HG03520 (cell line): ENCODE measurements at regions not wholly inside any gene's neighbourhood (a gene's known extent, or its start where the extent isn't known, plus 50 kb on each side); places are given as distances from the start of the nearest gene placed in this dataset.
A peak's percentile ranks its signal among the peaks of the same experiment; 100 is the strongest.

ENCODE experiments used
- ATAC-seq: cut with Tn5 transposase; IDR thresholded peaks from one replicate; pipeline ENCODE4 v1.9.1; 2021; ENCODE audit warnings: mild to moderate bottlenecking, moderate library complexity; ENCODE audit not compliant: unreplicated experiment

DNA sequence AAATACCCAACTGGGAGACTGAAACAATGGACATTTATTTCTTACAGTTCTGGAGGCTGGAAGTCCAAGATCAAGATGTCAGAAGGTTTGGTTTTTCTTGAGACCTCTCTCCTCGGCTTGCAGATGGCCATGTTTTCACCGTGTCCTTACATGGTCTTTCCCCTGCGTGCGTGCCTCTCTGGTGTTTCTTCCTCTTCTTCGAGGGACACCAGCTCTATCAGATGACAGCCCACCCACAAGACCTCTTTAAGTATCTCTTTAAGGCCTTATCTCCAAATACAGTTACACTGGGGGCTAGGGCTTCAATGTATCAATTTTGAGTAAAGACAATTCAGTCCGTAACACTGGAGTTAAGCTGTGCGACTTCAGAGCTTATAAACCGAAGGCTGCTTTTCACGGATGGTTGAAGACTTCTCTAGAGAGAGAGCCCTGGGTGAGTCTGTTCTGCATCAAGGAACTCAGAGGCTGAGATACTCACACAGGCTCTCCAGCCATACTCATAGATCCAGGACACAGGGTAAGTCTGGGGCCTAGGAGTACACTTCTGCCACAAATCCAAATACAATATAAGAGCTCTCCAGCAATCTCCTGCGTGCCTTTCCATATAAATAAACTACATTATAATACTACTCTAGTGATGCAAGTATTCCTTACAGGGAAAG lies 339.9 kb upstream of the PKDCC start:
- ATAC-seq: no peak

DNA sequence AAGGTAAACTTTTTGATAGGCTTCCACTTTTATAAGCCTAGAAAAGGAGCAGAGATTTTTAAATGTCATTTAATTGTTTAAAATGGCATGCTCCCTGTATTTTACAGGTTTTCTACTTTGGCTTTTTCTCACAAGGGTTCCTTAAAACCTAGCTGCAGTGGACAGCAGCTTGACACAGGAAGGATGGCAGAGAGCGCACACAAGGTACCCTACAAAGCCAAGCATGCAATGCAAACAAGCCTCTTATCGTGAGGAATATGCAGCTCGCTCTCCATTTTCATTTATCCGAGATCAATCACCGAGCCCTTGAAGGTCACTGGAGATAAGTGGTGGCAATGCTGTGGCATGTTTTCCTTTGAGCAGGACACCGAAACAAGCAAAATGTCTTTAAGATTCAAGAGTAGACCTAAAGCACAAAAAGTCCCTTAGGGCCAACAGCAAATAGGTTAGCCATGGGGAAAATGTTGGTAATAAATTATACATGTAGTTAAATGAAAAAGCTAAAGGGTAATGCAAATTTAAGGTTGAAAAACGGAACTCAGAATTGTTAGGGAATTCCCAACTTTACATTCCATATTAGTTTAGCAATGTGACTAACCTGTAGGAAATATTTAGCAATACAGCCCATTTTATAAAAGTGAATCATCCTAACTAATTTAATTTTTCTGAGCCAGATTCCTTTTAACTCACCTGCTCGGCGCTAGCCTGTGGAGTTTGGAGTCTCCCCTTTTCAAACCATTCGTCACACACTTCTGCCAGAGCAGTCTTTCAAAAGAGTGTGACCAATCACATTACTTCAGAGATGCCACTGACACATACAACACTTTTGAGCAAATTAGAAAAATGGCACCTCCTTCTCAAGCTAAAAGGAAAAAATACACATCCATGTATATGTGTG lies 337.9 kb upstream of the PKDCC start:
- ATAC-seq: peak; percentile 34

DNA sequence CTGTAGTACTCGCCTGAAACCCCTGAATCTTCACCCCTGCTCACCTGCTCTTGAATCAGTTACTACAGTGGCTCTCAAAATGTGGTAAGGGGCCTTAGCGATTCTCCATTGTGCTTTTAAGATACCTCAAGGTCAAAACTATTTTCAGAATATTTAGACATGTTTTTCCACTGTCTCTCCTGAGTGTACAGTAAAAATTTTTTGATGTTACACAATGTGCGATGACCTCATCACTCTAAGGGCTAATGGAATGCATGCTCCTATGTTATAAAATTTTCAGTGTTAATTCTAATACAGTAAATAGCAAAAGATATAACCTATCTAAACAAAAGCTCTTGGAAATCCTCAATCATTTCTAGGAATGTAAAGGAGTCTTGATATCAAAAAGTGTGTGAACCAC lies 336.9 kb upstream of the PKDCC start:
- no peak for ATAC-seq

DNA sequence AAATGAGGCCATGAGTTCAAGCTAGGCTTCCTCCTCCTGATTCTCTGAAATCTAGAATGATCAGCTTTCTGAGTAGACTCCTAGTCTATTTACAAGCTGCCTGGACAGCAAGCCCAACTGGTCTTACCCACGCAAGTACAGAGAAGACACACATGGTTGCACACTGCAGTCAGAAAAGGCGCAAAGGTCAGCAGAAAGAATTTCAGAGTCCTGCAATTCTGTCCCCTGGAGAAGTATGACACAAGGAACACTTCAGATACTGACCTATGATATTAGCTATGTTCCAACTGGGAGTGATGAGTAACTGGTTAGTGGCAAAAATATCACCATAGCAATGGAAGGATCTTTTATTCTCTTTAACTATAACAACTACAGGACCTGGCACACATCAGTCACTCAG lies 336.1 kb upstream of the PKDCC start:
- no peak for ATAC-seq

- no peak for ATAC-seq
Observed at GRCh38 chr2:41716497-41716896, 331.3 kb upstream of the PKDCC start.

DNA sequence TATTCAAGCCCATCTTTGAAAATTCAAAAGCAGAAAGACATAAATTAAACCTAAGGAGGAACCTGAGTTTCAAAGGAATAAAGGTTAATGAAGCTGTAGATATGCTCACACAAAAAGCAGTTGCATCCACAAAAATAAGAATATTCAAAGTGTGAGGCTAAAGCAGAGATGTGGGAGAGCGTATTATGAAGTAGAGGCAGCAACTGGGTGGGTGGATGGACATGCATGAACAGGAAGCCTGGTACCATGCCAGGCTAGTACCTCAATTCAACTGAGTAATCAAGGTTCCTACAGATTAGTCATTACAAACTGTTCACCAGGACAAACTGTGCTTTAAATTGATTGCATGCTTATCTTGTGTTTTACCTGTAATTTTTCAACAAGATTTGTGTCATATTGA lies 330.0 kb upstream of the PKDCC start:
- ATAC-seq: no peak

DNA sequence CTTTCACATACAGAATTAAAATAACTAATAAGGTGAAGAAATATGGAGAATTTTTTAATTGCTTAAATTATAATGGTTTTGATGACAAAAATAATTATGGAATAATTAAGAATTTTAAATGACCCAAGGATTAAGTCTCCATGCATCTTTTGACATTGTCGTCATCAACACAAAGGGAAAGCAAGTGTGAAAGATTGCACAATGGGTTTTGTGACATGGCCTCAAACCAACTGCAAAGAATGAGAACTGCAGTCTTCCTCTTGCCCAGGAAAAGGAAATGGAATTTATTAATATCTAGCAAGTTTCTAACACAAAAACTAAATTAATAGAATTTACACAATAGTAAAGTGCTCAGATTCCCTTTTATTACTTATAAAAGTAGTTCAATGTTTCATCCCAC lies 329.1 kb upstream of the PKDCC start:
- no peak for ATAC-seq

- no peak for ATAC-seq
Observed at GRCh38 chr2:41719756-41720155, 328.1 kb upstream of the PKDCC start.

- ATAC-seq: peak; percentile 45
Observed at GRCh38 chr2:41720331-41721251, 327.2 kb upstream of the PKDCC start.

DNA sequence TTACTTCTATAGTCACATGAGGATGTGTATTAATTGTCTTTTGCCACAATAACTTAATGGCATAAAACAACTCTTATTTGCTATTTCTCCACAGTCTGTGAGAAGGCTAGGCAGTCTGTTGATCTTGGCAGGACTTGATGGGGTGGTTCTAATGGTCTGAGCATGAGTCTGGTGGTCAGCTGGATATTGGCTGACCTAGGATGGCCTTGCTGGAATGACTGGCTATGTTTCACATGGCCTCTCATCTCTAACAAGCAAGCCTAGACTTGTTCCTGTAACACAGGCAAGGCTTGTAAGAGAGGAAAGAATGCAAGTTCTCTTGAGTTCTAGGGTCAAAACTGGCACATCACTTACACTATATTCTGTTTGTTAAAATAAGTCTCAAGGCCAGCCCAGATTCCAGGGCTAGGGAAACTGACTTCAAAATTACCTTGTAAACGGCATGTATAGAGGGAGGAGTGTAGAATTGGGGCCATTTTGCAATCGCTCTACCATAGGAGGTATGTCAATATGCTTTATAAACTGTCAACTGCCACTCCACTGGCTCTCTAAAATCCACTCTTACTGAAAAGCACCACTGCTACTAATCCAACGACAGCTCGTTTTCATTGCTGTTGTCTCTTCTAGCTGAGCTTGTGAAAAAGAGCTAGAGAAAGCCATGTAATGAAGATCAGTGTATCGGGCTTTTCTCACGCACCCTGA lies 325.0 kb upstream of the PKDCC start:
- ATAC-seq: no peak

DNA sequence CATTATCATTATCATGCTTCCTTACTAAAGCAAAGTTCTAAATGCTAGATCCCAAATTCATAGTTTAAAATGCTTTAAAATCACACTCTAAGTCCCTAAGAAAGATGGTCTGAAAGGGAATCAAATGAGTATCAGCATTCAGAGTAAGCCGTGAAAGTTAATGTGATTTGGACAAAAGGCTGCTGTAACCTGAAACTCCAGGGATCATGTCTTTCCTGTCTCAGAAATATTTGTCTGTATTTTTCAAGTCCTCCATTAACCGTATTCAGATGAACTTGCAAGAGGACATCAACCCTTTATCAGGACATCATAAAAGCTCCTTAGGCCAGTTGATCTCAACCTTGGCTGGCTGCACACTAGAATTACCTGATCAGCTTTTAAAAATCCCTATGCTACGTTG lies 324.3 kb upstream of the PKDCC start:
- no peak for ATAC-seq

DNA sequence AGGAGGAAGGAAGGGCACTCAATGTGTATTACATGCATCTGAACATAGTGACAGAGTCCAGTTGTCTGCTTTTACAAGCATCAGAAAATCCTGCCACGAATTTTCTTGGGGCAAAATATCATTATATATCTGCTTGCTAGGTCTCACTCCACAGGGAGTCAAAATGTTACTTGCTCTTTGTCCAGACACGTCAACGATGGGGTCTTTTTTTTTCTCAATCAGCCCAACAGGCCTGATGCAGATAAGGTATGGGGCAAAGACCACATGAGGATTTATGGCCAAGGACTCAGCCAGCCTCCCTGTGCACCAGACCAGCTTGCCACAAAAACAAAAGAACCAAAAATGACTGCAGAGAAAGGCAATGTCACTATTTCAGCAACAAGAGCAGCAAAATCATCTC lies 323.4 kb upstream of the PKDCC start:
- no peak for ATAC-seq

DNA sequence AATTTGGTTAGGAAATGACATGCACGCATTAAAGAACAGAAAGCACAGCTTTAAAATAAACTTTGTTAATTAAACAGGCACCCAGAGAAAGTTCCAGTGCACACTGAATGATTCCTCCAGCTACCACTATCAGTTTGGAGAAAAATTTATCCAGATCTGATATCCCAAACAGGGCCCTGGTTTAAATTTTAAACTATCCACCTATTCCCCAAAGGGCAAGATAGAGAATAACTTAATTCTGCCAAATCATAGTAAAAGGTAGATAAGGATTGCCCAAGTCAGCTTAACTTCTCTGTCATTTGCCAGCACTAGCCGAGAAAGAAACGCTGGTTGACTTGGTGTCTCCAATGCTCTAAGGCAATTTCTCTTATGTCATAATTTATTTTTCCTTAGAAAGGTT lies 321.9 kb upstream of the PKDCC start:
- ATAC-seq: no peak

DNA sequence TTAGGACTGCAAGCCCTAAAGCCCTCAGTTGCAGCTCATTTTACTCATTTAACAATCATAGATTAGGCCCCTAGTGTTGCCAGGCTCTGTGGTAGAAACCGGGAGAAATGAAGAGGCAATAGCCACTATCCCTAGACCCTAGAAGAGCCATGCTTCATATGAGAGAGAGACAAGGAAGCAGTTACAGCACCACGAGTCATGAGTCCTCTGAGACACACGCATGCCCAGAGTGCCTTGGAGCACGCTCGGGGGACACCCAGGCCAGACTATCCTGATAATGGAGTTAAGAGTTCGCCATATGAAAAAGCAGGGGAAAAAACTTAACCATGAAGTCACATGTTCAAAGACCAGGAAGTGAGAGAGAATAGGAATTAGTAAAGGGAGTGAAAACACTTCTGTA lies 321.5 kb upstream of the PKDCC start:
- no peak for ATAC-seq

GRCh38 chr2:41727152-41727551 lies 320.7 kb upstream of the PKDCC start:
- ATAC-seq: no peak

GRCh38 chr2:41727711-41728110 lies 320.1 kb upstream of the PKDCC start:
- ATAC-seq: no peak

- ATAC-seq: no peak
Observed at GRCh38 chr2:41728788-41729338, 319.0 kb upstream of the PKDCC start.

DNA sequence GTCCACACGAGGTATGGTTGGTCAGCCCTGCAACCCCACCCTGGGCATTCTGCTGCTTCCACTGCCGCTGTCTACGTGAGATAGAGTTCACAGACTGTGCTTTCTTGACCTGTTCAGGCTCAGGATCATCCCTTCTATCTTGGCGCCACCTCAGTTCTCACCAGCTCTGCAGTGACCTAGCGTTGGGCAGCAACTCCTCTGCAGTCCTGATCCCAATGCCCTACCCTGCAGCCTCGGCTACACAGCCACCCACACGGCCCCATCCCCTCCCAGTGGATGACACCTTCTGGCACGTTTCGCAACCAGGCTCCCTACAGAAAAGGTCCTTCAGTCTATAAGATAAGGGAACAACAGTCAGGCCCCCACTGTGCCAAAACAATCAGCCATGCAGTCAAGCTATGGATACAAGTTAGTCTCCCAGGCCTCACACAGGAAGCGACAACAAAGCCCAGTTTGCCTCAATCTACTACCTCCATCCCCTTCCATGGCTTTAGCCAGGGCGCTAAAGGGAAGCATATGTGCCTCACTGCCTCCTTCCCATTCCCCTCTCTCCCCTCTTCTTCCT lies 317.9 kb upstream of the PKDCC start:
- ATAC-seq: no peak

DNA sequence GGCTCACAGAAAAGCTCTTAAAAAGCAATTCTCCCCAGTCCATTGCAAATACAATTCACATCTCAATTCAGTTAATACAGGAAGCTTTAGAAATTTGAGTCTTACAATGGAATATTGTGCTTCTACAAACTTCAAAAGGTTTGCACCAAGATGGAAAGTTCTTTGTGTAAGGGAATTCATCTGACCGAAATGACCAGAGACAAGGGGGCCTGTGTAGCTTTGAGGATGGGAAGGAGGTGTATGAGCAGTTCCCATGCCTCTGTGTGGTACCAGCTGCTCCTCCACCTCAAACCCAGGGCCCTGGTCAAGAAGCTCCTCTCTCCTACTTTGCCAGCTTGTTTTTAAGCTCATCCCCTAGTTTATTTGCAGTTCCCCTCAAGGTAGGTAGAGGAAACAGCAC lies 312.8 kb upstream of the PKDCC start:
- ATAC-seq: no peak

DNA sequence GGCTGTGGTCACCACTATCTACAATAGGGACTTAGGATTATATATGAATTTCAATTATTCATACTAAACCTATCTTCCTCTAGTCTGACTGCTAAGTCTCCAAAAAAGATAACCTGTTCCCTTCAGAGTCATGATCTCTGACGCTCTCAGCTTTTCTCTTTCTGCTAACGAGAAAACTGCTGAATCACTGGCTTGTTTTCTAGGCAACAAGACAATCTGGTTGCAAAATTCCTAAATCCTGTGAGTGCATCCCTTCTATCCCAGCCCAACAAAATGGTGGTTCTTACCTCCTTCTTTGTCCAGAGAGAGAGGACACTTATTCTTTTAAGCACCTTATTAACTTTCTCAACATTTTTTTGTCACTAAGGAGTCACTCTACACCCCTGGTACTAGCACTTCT lies 312.3 kb upstream of the PKDCC start:
- no peak for ATAC-seq
